Mesothelial cell of epicardium (in vitro differentiated cells): ENCODE measurements at regions not wholly inside any gene's neighbourhood (a gene's known extent, or its start where the extent isn't known, plus 50 kb on each side); places are given as distances from the start of the nearest gene placed in this dataset.
"Not testable (repeated sequence)": the region's sequence is repeated elsewhere in the genome, so short reads cannot be mapped to it uniquely, and the experiment has no call there.

ENCODE experiments used
- DNase-seq, 2 experiments: peaks; one replicate each; pipeline ENCODE4 v3.0.0; 2021; ENCODE audit warnings: low spot score in 2 of 2; ENCODE audit not compliant: unreplicated experiment in 2 of 2
- H3K27ac Mint-ChIP-seq: 2 replicates; pipeline ENCODE4 v1.8.0; 2021; ENCODE audit warnings: mixed read lengths
- H3K27me3 Mint-ChIP-seq: 2 replicates; pipeline ENCODE4 v1.8.0; 2021; ENCODE audit warnings: low read depth, mixed read lengths
- H3K36me3 Mint-ChIP-seq: 2 replicates; pipeline ENCODE4 v1.8.0; 2021; ENCODE audit warnings: mixed read lengths
- H3K4me1 Mint-ChIP-seq: 2 replicates; pipeline ENCODE4 v1.8.0; 2021; ENCODE audit warnings: mixed read lengths
- H3K4me3 Mint-ChIP-seq: 2 replicates; pipeline ENCODE4 v1.8.0; 2021; ENCODE audit warnings: mild to moderate bottlenecking, moderate library complexity, mixed read lengths
- H3K9me3 Mint-ChIP-seq: 2 replicates; pipeline ENCODE4 v1.8.0; 2021; ENCODE audit warnings: mixed read lengths
- CTCF ChIP-seq: fragments of 200-600 bp; sonication (generic); IDR thresholded peaks from one replicate; pipeline ENCODE4 v1.5.0; 2021; ENCODE audit warnings: antibody characterized with exemption; ENCODE audit not compliant: unreplicated experiment

GRCh38 chr18:59038295-59039039 is 101.2 kb upstream of the SEC11C start:
- H3K4me1 Mint-ChIP-seq, result peaks cover 10% of the 10 kb centered on the region
- H3K27ac Mint-ChIP-seq, result no peak overlapping the region
- no peaks in the 10 kb centered on the region for H3K36me3 Mint-ChIP-seq
- H3K27me3 Mint-ChIP-seq, result no peaks in the 10 kb centered on the region
- no peak overlapping the region for H3K4me3 Mint-ChIP-seq
- TF ChIP-seq CTCF, result no peak
- H3K9me3 Mint-ChIP-seq, result no peaks in the 10 kb centered on the region
- DNase-seq, result no peak

GRCh38 chr18:59039040-59039320 is 100.7 kb upstream of the SEC11C start:
- H3K36me3 Mint-ChIP-seq, H3K9me3 Mint-ChIP-seq, H3K4me1 Mint-ChIP-seq, H3K27ac Mint-ChIP-seq, H3K4me3 Mint-ChIP-seq, DNase-seq, H3K27me3 Mint-ChIP-seq: not testable (repeated sequence)

GRCh38 chr18:59039449-59039848 is 100.2 kb upstream of the SEC11C start:
- DNase-seq, result no peak
- TF ChIP-seq CTCF, result no peak
- no peaks in the 10 kb centered on the region for H3K9me3 Mint-ChIP-seq
- H3K27me3 Mint-ChIP-seq, result no peaks in the 10 kb centered on the region
- no peak overlapping the region for H3K27ac Mint-ChIP-seq
- H3K4me1 Mint-ChIP-seq, result peaks cover 10% of the 10 kb centered on the region
- no peak overlapping the region for H3K4me3 Mint-ChIP-seq
- H3K36me3 Mint-ChIP-seq, result no peaks in the 10 kb centered on the region

- no peak for TF ChIP-seq CTCF
- Mint-ChIP-seq H3K4me3 (no peak overlapping the region), H3K27me3 (no peaks in the 10 kb centered on the region), H3K36me3 (no peaks in the 10 kb centered on the region), H3K4me1 (peaks cover 10% of the 10 kb centered on the region), H3K27ac (no peak overlapping the region), H3K9me3 (no peaks in the 10 kb centered on the region)
- DNase-seq, result no peak
Measured at GRCh38 chr18:59040770-59041148, 98.9 kb upstream of the SEC11C start.

GRCh38 chr18:59041296-59041695 is 98.4 kb upstream of the SEC11C start:
- TF ChIP-seq CTCF, result no peak
- H3K9me3 Mint-ChIP-seq, result no peaks in the 10 kb centered on the region
- H3K4me3 Mint-ChIP-seq, result no peak overlapping the region
- no peaks in the 10 kb centered on the region for H3K36me3 Mint-ChIP-seq
- DNase-seq, result no peak
- peaks cover 10% of the 10 kb centered on the region for H3K4me1 Mint-ChIP-seq
- no peak overlapping the region for H3K27ac Mint-ChIP-seq
- H3K27me3 Mint-ChIP-seq, result no peaks in the 10 kb centered on the region

- no peak for DNase-seq
- H3K9me3 Mint-ChIP-seq, result no peaks in the 10 kb centered on the region
- no peak for TF ChIP-seq CTCF
- no peak overlapping the region for H3K27ac Mint-ChIP-seq
- H3K4me1 Mint-ChIP-seq, result peaks cover 10% of the 10 kb centered on the region
- H3K36me3 Mint-ChIP-seq, result no peaks in the 10 kb centered on the region
- no peaks in the 10 kb centered on the region for H3K27me3 Mint-ChIP-seq
- H3K4me3 Mint-ChIP-seq, result no peak overlapping the region
Measured at GRCh38 chr18:59041819-59042815, 97.6 kb upstream of the SEC11C start.
